GM12874 (cell line): ENCODE measurements at regions not wholly inside any gene's neighbourhood (a gene's known extent, or its start where the extent isn't known, plus 50 kb on each side); places are given as distances from the start of the nearest gene placed in this dataset.

Source experiments
- TF ChIP-seq, protein P1 (sequence below): IDR thresholded peaks from 2 replicates; pipeline ENCODE4 v1.5.1; 2011; ENCODE audit warnings: low read depth, mild to moderate bottlenecking, control low read depth, low read length, moderate library complexity; ENCODE audit not compliant: insufficient read depth

DNA sequence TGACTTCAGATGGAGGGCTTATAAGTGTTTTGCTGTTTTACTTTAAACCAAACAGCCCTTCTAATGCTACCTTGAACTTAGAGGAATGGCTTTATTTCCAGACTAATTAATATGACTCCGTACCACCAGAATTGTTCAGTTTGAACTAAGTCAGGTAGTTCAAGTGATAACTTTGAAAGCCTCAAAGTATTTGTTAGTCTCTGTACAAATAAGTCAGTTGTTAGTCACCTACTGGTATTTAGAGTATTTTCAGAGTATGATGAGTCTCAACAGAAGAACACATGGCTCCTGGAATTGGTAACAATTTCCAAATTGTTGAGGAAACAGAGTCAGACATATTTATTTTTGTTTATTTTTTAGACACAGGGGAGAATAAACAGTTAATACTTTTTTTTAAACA lies 381.8 kb upstream of the NRXN1 start:
- TF ChIP-seq, protein P1, sequence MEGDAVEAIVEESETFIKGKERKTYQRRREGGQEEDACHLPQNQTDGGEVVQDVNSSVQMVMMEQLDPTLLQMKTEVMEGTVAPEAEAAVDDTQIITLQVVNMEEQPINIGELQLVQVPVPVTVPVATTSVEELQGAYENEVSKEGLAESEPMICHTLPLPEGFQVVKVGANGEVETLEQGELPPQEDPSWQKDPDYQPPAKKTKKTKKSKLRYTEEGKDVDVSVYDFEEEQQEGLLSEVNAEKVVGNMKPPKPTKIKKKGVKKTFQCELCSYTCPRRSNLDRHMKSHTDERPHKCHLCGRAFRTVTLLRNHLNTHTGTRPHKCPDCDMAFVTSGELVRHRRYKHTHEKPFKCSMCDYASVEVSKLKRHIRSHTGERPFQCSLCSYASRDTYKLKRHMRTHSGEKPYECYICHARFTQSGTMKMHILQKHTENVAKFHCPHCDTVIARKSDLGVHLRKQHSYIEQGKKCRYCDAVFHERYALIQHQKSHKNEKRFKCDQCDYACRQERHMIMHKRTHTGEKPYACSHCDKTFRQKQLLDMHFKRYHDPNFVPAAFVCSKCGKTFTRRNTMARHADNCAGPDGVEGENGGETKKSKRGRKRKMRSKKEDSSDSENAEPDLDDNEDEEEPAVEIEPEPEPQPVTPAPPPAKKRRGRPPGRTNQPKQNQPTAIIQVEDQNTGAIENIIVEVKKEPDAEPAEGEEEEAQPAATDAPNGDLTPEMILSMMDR, result no peak

DNA sequence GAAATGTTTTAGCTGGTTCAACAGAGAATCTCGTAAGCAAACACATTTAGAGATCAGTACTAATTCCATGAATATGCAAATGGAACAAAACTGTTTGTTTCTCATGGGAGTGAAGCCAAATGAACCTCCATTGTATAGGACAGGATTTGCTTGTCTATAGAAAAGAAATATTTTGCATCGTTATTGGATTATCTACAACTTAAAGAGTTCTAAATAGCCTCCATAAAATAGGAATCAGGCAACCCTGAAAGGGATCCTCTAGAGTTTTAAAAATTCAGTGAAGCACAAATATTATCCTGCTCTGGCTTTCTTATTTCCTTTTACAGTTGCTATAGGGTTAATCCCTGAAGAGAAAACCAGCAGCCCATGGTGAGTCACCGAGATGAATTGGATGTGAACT lies 378.4 kb upstream of the NRXN1 start:
- TF ChIP-seq, protein P1, result no peak

DNA sequence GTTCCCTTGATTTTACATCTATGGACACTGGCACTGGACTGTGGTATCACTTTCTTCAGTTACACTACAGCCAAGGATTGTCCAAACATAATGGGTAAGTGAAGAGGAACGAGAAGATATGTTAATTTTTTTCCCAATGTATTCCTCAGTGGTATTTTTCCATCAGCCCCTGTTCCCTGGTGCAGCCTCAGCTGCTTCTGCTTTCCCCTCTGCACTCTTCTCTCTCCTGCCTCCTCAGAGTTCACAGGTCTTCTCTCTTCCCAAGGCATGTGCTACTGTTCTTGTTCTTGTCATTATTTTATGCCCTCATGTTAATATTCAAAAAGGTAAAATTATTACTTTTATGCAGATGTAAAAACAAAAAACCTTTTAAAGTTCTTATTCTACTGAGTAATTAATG lies 378.0 kb upstream of the NRXN1 start:
- TF ChIP-seq, protein P1, result no peak

- TF ChIP-seq, protein P1, result no peak
These were observed 372.3 kb upstream of the NRXN1 start for GRCh38 chr2:51404226-51404625.

DNA sequence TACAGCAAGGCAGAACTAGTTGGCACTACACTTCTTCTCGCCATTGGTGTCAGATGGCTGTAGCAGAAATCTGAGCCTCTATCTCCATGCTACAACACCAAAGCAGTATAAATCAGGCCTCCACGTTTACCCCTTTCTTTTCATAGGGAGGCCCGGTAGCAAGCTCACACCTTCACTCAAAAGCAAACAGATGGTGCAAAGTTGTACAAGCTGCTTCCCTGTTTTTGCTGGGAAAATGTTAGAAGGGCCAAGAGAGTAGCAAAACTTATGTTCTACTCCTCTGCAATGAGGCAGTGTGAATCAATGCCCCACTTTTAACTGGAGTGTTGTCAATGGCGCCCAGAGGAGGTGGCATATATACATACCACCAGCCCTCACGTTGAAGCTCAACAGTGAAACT lies 369.6 kb upstream of the NRXN1 start:
- TF ChIP-seq, protein P1, result no peak

DNA sequence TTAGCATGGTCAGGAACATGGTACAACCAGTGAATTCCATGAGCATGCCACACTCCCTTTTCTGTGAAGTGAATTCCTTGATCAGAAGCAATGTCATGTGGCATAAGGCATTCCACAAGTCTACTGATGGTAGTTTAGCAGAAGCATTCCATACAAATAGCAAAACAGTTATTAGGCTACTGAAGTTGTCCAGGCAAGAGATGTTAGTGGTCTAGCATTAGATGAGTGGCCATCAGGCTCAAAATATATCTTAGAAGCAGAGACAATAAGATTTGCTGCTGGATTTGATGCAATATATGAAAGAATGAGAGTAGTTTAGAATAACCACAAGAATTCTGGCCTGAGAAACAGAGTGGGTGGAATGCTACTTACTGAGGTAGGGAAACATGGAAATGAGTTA lies 355.3 kb upstream of the NRXN1 start:
- TF ChIP-seq, protein P1, result no peak

GRCh38 chr2:51379997-51380396 lies 348.1 kb upstream of the NRXN1 start:
- TF ChIP-seq, protein P1, result no peak

- TF ChIP-seq, protein P1, result no peak
These were observed 336.3 kb upstream of the NRXN1 start for GRCh38 chr2:51368250-51368649.
